Posterior vena cava (tissue), 2 donors: ENCODE measurements at regions not wholly inside any gene's neighbourhood (a gene's known extent, or its start where the extent isn't known, plus 50 kb on each side); places are given as distances from the start of the nearest gene placed in this dataset.

Source experiments
- DNase-seq: peaks from one replicate; pipeline ENCODE4 v3.0.0-alpha.2; 2020; ENCODE audit warnings: low spot score
- intact Hi-C, 2 donors: fragments of 100-400 bp; cut with DNase I; formaldehyde crosslinking; loops; one replicate each; pipeline versions ENCODE4 v1.14.1 to v1.14.2; 2022 to 2023
- donor health status: DM: yes; HTN: yes; CAD: no.
- donor health status: DM: yes; HTN: yes; CAD: no.

DNA sequence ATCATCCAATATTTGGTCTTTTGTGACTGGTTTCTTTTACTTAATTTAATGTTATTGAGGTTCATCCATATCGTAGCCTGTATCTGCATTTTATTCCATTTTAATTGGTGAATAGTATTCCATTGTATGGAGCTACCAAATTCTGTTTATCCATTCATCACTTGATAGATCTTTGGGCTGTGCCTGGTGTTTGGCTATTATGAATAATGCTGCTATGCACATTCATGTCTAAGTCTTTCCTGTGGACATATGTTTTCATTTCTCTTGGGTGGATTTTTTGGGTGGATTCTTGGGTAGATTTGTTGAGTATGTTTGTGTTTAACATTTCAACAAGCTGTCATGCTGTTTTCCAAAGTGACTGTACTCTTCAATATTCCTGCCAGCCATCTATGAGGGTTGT is 52.5 kb upstream of the NEDD4L start:
- DNase-seq: no peak
- intact Hi-C loops: loop anchor here in 1 of 2 donors (5.0 kb wide), 1 partner anchor 1136 kb away; no protein-coding TSS in a partner anchor

GRCh38 chr18:57989536-57989935 is 54.5 kb upstream of the NEDD4L start:
- intact Hi-C loops: no loop called here
- DNase-seq: no peak

DNA sequence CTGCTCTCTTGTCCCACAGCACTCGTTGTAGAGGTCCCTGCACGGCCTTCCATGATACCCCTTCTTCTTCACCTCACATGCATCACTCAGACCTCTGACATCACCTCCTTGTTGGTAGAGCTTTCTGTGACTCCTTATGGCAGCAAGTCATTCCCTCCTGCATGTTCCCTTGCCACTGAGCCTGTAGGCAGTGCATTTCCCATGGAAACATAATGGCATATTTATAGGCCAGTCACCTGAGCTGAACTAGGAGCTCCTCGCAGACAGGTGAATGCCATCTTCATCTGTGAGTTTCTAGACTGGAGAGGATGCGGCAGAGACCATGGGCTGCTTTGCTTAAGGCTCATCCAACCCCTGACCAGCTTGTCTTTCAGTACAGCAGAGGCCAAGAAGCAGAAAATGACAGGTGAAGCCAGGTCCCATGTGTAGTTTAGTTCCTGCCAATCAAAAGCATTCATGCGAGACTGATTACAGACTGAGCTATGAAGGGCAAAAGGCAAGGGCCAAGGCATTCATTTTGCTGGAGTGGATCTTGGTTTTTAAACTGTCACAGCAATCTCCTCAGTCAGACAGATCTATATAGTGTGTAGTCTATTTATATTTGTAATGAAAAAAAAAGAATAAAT is 59.4 kb upstream of the NEDD4L start:
- no peak for DNase-seq
- intact Hi-C loops: no loop called here

DNA sequence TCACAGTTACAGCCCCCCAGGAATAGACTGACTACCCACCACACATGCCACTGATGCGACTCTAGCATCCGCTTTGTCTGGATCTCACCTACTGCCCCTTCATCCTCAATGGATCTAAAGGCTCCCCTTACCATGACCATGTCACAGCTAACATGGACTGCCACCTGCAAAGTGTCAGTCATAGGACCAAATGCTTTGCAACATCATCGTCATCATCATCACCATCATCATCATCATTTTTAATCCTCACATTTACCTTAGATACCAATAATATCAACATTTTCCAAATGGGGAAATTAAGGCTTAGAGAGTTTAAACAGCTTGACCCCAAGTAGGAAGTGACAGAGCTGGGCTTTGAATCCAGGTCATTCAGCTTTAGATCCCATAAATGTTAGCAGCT is 60.1 kb upstream of the NEDD4L start:
- intact Hi-C loops: no loop called here
- no peak for DNase-seq

DNA sequence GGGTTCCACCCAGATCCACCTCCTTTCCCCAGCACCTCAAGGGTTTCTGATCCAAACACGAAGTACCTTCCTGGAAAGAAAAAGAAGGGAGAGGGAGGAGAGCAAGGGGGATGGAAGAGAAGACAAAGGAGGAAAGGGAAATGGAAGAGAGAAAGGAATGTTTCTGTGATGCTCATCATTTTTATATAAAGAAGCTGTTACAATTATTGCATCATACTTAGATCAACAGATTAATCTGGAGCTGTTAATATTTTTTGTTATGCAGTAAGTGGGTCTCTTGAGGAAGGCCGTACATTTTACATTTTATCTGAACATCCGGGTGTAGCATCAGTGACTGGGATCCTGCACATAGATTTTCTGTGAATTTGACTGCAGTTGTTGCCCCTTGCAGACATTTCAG is 60.6 kb upstream of the NEDD4L start:
- no peak for DNase-seq
- intact Hi-C loops: no loop called here

- no peak for DNase-seq
- intact Hi-C loops: no loop called here
Observed at GRCh38 chr18:57982372-57983021, 61.5 kb upstream of the NEDD4L start.

DNA sequence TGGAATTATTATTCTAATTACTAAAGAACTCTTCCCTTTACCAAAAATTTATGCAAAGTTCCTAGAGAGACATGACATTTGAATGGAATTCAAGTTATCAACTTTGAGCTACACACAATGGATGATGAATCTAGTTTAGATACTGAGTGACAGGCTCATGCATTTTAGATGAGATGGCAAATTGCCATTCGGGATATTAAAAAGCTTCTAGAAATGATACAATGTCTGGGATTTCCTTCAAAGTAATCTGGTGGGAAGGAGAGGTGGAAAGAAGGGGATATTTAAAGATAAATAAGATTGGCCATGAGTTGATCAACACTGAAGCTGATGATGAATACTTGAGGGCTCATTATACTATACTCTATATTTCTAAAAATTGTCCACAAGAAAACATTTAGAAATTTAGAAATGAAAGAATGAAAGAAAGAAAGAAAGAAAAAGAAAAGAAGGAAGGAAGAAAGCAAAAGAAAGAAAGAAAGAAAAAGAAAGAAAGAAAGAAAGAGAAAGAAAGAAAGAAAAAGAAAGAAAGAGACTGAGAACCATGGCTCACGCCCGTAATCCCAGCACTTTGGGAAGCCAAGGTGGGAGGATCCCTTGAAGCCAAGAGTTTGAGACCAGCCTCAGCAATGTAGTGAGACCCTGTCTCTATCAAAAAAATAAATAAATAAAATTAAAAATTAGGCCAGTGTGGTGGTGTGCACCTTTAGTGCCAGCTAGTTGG is 62.6 kb upstream of the NEDD4L start:
- intact Hi-C loops: no loop called here
- no peak for DNase-seq

DNA sequence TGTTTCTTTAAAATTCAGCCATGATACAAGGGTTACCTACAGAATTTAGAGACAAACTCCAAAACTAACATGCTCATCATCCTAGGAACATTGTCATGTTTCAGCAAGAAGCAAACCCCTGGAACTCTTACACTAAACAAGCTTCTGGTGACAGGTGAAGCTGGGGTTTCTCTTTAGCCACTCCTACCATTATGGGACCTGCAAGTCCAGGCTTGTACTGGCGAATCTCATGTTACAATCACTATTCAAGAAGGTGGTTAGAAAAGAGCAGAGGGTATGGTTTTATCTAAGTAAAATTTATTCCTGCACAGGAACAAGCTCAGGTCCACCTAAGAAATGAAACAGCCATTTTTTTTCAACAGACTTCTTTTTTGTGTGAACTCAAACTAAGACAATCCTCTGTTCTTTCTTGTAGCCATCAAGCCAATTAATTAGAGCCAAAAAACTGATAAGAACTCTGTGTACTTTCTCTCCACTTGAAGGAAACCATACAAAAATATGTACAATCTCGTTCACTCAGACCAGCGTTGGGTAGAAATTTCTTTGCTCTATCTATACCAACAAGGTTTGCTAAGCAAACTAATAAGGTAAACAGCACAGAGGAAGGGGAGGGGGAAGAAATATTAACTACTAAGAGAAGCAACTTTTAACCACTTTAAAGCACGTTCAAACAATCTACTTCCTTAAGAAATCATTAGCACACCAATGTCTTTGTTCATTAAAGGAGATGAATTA is 63.3 kb upstream of the NEDD4L start:
- DNase-seq: no peak
- intact Hi-C loops: no loop called here

DNA sequence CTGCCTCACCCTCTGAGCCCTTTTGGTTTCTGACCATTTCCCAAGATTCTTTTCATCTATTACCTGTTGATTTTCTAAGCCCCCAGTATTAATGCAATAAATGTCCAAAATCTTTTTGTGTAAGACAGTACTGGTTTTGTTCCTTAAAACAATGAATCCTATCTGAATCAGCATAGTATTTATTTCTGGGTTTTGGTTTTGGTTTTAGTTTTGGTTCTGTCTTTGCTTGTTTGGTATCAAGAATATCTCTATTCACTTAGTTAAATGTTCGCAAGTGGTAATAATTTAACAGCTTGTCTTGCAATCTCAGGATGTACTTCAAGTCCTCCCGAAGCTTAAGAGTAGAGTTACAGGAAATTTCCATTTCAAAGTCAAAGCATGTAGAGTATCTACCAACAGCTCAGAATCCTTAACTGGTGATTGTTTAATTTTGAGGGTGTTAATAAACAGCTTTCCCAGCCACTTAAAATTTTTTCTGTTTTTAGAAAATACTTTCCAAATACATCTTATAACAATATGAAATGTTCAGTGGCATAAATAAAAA is 67.7 kb upstream of the NEDD4L start:
- DNase-seq: no peak
- intact Hi-C loops: loop anchor here in 1 of 2 donors (5.0 kb wide), 1 partner anchor 1476 kb away; no protein-coding TSS in a partner anchor

GRCh38 chr18:57975805-57976204 is 68.2 kb upstream of the NEDD4L start:
- intact Hi-C loops: loop anchor here in 1 of 2 donors (5.0 kb wide), 1 partner anchor 1476 kb away; no protein-coding TSS in a partner anchor
- DNase-seq: no peak

- intact Hi-C loops: loop anchor here in 1 of 2 donors (5.0 kb wide), 2 partner anchors 1242 to 1478 kb away; no protein-coding TSS in a partner anchor
- no peak for DNase-seq
Observed at GRCh38 chr18:57974585-57975265, 69.3 kb upstream of the NEDD4L start.

GRCh38 chr18:57973889-57974288 is 70.1 kb upstream of the NEDD4L start:
- intact Hi-C loops: loop anchor here in 1 of 2 donors (5.0 kb wide), 1 partner anchor 1242 kb away; no protein-coding TSS in a partner anchor
- no peak for DNase-seq

DNA sequence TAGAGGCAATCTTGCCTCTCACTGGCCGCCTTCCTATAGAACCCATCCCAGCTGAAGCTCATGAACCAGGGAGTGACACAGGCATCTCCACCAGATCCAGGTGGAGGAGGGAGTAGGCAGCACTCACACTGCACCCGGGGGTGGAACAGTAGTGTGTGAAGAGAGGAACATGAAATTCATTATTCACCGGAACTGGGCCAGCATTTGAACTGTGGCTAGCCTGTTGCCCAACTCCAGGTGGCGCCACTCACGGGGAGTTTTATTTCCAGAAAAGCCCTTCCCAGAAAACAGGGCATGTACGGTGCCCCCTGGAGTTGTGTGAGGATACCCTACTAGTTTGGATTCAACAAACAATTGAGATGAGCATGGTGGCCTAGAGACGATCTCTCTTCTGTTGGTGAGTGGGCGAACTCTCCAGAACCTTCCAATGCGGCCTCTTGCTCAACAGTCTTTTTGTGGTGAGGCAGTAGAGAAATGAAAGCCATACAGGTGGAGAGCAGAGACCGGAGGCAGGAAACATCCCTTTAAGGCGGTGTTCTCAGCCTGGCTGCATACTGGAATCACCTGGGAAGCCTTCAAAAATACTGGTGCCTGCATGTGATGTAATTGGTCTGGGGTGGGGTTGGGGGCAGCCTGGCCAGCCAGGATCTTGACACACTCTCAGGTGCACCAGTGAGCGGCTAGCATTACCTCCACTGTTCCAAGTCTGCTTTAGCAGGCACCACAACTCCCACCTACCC is 73.5 kb upstream of the NEDD4L start:
- no peak for DNase-seq
- intact Hi-C loops: loop anchor here in 1 of 2 donors (5.0 kb wide), 1 partner anchor 1238 kb away; no protein-coding TSS in a partner anchor

DNA sequence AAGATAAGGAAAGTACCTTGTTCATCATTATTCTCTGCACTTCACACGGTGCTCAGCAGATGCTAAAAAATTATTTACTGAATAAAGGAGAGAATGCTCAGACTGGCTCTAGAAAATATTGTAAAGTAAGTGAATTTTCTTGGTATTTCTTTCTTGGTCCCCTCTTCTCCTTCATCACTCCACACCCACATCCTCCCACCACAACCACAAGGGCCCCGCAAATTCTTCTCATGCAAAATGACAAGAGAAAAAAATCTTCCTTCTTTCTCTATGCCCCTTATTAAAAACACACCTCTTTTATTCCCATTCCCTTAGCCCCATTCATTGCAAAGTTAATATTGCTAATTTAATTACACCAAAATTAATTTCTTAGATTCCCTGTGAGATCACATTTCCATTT is 74.2 kb upstream of the NEDD4L start:
- DNase-seq: no peak
- intact Hi-C loops: loop anchor here in 1 of 2 donors (5.0 kb wide), 1 partner anchor 1238 kb away; no protein-coding TSS in a partner anchor

- intact Hi-C loops: no loop called here
- DNase-seq: no peak
Observed at GRCh38 chr18:57965246-57965645, 78.8 kb upstream of the NEDD4L start.

- intact Hi-C loops: no loop called here
- DNase-seq: no peak
Observed at GRCh38 chr18:57961876-57962505, 82.0 kb upstream of the NEDD4L start.

DNA sequence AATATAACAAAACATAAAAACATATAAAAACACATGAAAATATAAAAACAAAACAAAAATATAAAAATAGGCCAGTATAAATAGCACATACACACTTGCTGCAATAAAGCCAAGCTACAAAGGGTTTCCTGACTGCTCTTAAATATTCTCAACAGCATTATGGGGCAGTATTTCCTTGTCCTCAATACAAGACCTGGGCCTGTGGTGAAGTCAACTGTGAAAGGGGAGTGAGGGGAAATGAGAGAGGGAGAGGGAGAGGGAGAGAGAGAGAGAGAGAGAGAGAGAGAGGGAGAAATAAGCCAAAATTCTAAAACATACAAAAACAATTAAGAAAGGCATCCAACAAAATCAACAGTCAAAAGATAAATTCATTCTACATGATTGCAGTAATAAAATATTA is 82.6 kb upstream of the NEDD4L start:
- DNase-seq: no peak
- intact Hi-C loops: no loop called here

- no peak for DNase-seq
- intact Hi-C loops: no loop called here
Observed at GRCh38 chr18:57959278-57959677, 84.7 kb upstream of the NEDD4L start.
